GM21367 (cell line): ENCODE measurements at regions not wholly inside any gene's neighbourhood (a gene's known extent, or its start where the extent isn't known, plus 50 kb on each side); places are given as distances from the start of the nearest gene placed in this dataset.
"Not testable (repeated sequence)": the region's sequence is repeated elsewhere in the genome, so short reads cannot be mapped to it uniquely, and the experiment has no call there.

Experiments
- ATAC-seq: cut with Tn5 transposase; IDR thresholded peaks from one replicate; pipeline ENCODE4 v1.9.1; 2021; ENCODE audit not compliant: unreplicated experiment

- no peak for ATAC-seq
Measured at GRCh38 chr4:71204056-71204455, 134.8 kb upstream of the SLC4A4 start.

- no peak for ATAC-seq
Measured at GRCh38 chr4:71206763-71207162, 132.1 kb upstream of the SLC4A4 start.

- no peak for ATAC-seq
Measured at GRCh38 chr4:71209161-71209560, 129.7 kb upstream of the SLC4A4 start.

- no peak for ATAC-seq
Measured at GRCh38 chr4:71210823-71211222, 128.0 kb upstream of the SLC4A4 start.

- no peak for ATAC-seq
Measured at GRCh38 chr4:71211748-71212147, 127.1 kb upstream of the SLC4A4 start.

- no peak for ATAC-seq
Measured at GRCh38 chr4:71212216-71212615, 126.6 kb upstream of the SLC4A4 start.

GRCh38 chr4:71214578-71214977 lies 124.2 kb upstream of the SLC4A4 start:
- no peak for ATAC-seq

GRCh38 chr4:71216316-71216959 lies 122.4 kb upstream of the SLC4A4 start:
- ATAC-seq = no peak

GRCh38 chr4:71217688-71218087 lies 121.1 kb upstream of the SLC4A4 start:
- no peak for ATAC-seq

- not testable (repeated sequence) for ATAC-seq
Measured at GRCh38 chr4:71220848-71221247, 118.0 kb upstream of the SLC4A4 start.

- ATAC-seq = no peak
Measured at GRCh38 chr4:71221510-71222466, 117.0 kb upstream of the SLC4A4 start.

- no peak for ATAC-seq
Measured at GRCh38 chr4:71222661-71223060, 116.2 kb upstream of the SLC4A4 start.

- ATAC-seq = peak; percentile 52
Measured at GRCh38 chr4:71229477-71230270, 109.1 kb upstream of the SLC4A4 start.

- ATAC-seq = no peak
Measured at GRCh38 chr4:71230271-71231128, 108.3 kb upstream of the SLC4A4 start.

- ATAC-seq = no peak
Measured at GRCh38 chr4:71231129-71232055, 107.4 kb upstream of the SLC4A4 start.

- no peak for ATAC-seq
Measured at GRCh38 chr4:71232056-71232430, 106.8 kb upstream of the SLC4A4 start.

GRCh38 chr4:71232846-71233245 lies 106.0 kb upstream of the SLC4A4 start:
- ATAC-seq = no peak

- ATAC-seq = no peak
Measured at GRCh38 chr4:71235311-71236201, 103.3 kb upstream of the SLC4A4 start.
